Right lobe of liver (tissue), 6 donors: ENCODE measurements at regions not wholly inside any gene's neighbourhood (a gene's known extent, or its start where the extent isn't known, plus 50 kb on each side); places are given as distances from the start of the nearest gene placed in this dataset.
A peak's percentile ranks its signal among the peaks of the same experiment; 100 is the strongest.

ENCODE experiments used
- ATAC-seq, 4 donors: fragments of 200-7000 bp; cut with Tn5 transposase; one replicate each; pipeline ENCODE4 v1.9.1; 2020; ENCODE audit warnings: mild to moderate bottlenecking in 4 of 4, moderate library complexity in 4 of 4
- DNase-seq, 3 donors: peaks; one replicate each; pipeline ENCODE4 v3.0.0-alpha.2; 2020
- H3K27ac ChIP-seq, 3 donors: fragments of 200-600 bp; one replicate each; pipeline ENCODE4 v1.8.0; 2022
- H3K27me3 ChIP-seq, 2 donors: fragments of 200-600 bp; one replicate each; pipeline ENCODE4 v1.8.0; 2022
- H3K36me3 ChIP-seq, 4 donors: fragments of 200-600 bp; sonication (generic) in 1 of 4; one replicate each; pipeline versions ENCODE4 v1.5.1 to v1.8.0; 2017 to 2022; ENCODE audit warnings: control low read depth in 1 of 4
- H3K4me1 ChIP-seq, 4 donors: fragments of 200-600 bp; sonication (generic) in 1 of 4; one replicate each; pipeline versions ENCODE4 v1.5.1 to v1.8.0; 2017 to 2022; ENCODE audit warnings: control low read depth in 1 of 4
- H3K4me3 ChIP-seq, 3 donors: fragments of 200-600 bp; one replicate each; pipeline ENCODE4 v1.8.0; 2022
- H3K9me3 ChIP-seq, 4 donors: fragments of 200-600 bp; sonication (generic) in 1 of 4; one replicate each; pipeline versions ENCODE4 v1.5.1 to v1.8.0; 2017 to 2022; ENCODE audit warnings: control low read depth in 1 of 4
- CTCF ChIP-seq, 4 donors: fragments of 200-600 bp in 3 of 4; fragments of 450-650 bp in 1 of 4; IDR thresholded peaks; one replicate each; pipeline versions ENCODE4 v1.5.1 to v1.8.0; 2016 to 2022; ENCODE audit warnings: antibody characterized with exemption in 4 of 4, mild to moderate bottlenecking in 2 of 4
- POLR2A ChIP-seq: fragments of 450-650 bp; IDR thresholded peaks from one replicate; pipeline ENCODE4 v1.6.1; 2017; ENCODE audit warnings: antibody characterized with exemption, mild to moderate bottlenecking
- WGBS: methylation state at CpG from one replicate; pipeline ENCODE4 v1.1.6; 2018; ENCODE audit warnings: low coverage, low lambda C conversion rate; ENCODE audit not compliant: insufficient coverage; ENCODE audit errors: missing lambda C conversion rate; 5-methylcytosine and 5-hydroxymethylcytosine counted together
- intact Hi-C, 2 donors: fragments of 100-400 bp; cut with DNase I; formaldehyde crosslinking; loops; one replicate each; pipeline versions ENCODE4 v1.11.2 to v1.14.1; 2022
- donor health status: DM: no; HTN: yes; CAD: no.
- donor health status: DM: no; HTN: no; CAD: no.
- donor health status: DM: no; HTN: no; CAD: no.
- donor health status: DM: no; HTN: yes; CAD: no.
- donor health status: DM: no; HTN: yes; CAD: no.

- no peak overlapping the region for H3K27ac ChIP-seq
- no peaks in the 10 kb centered on the region for H3K9me3 ChIP-seq
- H3K4me1 ChIP-seq, result peaks cover 0 to 32% (median 10%) of the 10 kb centered on the region in 4 donors
- 81% methylated on average over 7 of the region's 16 CpGs for WGBS
- H3K36me3 ChIP-seq, result no peaks in the 10 kb centered on the region
- DNase-seq (no peak), ATAC-seq (no peak)
- intact Hi-C loops, result no loop called here
- no peak overlapping the region for H3K4me3 ChIP-seq
- TF ChIP-seq CTCF (IDR thresholded peaks at IDR 0.05) (no peak), POLR2A (no peak)
- no peaks in the 10 kb centered on the region for H3K27me3 ChIP-seq
Observed at GRCh38 chr3:194056731-194057415, 79.1 kb upstream of the HES1 start.

DNA sequence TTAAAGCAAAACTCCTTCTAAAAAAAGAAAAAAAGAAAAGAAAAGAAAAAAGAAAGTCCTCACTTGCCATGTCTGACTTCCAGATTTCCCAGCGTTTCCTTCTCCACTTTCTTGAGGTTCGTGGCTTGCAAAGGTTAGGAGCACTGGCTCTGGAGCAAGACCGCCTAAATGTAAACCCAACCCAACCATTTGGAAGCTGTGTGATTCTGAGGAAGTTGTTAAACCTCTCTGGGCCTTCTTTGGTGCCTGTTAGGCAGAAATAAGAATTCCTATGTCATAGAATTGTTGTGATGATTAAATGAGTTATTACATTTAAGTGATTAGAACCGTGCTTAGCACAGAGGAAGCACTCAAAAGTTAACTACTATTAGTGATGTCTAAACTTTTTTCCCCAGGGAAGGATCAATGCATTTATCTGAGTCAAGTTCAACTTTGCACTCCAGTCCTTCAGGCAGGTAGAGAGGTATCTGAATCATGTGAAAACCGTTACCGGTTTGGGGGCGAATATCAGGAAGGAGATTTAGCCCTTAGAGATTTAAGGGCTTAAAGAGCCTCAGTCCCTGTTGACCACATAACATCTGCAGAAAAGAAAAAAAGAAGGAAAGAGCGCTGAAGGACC lies 78.3 kb upstream of the HES1 start:
- Histone ChIP-seq H3K4me1 (peaks cover 0 to 32% (median 10%) of the 10 kb centered on the region in 4 donors), H3K27me3 (no peaks in the 10 kb centered on the region), H3K27ac (peak overlapping the region; percentile 26 to 63 (median 49)), H3K9me3 (no peaks in the 10 kb centered on the region), H3K36me3 (no peaks in the 10 kb centered on the region), H3K4me3 (peak overlapping the region; percentile 20 to 49 (median 49))
- TF ChIP-seq POLR2A (no peak), CTCF (IDR thresholded peaks at IDR 0.05) (no peak)
- ATAC-seq (peak; percentile 59 to 64 (median 60)), DNase-seq (no peak)
- 43% methylated on average over 8 of the region's 8 CpGs for WGBS
- intact Hi-C loops, result no loop called here

DNA sequence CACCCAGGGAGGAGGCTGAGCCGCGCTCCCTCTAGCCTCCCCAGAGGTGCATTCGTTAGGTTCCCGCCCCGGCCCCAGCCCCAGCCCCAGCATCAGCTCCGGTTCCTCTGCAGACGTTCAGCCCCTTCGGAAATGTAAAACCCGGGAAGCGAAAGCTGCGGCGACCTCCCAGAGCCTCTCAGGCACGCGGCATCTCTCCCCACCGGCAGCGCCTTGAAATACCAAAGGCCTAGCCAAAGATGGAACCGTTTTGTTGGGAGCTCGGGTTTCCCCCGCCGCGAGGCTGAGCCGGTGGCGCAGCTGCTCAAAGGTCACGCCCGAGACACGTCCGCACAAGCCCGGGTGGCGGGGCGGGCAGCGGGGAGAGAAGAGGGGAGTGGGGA lies 77.8 kb upstream of the HES1 start:
- intact Hi-C loops, result no loop called here
- Histone ChIP-seq H3K27ac (peak overlapping the region; percentile 26 to 63 (median 49)), H3K27me3 (no peaks in the 10 kb centered on the region), H3K36me3 (no peaks in the 10 kb centered on the region), H3K4me3 (peak overlapping the region; percentile 20 to 49 (median 49)), H3K4me1 (peaks cover 0 to 32% (median 10%) of the 10 kb centered on the region in 4 donors), H3K9me3 (no peaks in the 10 kb centered on the region)
- DNase-seq (peak; percentile 80 to 87 (median 82)), ATAC-seq (peak; percentile 87 to 91 (median 91))
- TF ChIP-seq POLR2A (no peak), CTCF (IDR thresholded peaks at IDR 0.05) (no peak)
- WGBS, result 1% methylated on average over 14 of the region's 31 CpGs

GRCh38 chr3:194058753-194059152 lies 77.2 kb upstream of the HES1 start:
- DNase-seq, result no peak
- peak in 1 of 4 donors; percentile 16 for ATAC-seq
- Histone ChIP-seq H3K9me3 (no peaks in the 10 kb centered on the region), H3K27me3 (no peaks in the 10 kb centered on the region), H3K4me3 (peak overlapping the region; percentile 20 to 49 (median 49)), H3K36me3 (no peaks in the 10 kb centered on the region), H3K27ac (peak overlapping the region; percentile 4 to 63 (median 49)), H3K4me1 (peaks cover 0 to 32% (median 10%) of the 10 kb centered on the region in 4 donors)
- TF ChIP-seq CTCF (IDR thresholded peaks at IDR 0.05), result no peak
- no peak for TF ChIP-seq POLR2A
- 23% methylated on average over 1 of the region's 1 CpG for WGBS
- intact Hi-C loops, result no loop called here
